ENCODE measurements at regions not wholly inside any gene's neighbourhood (a gene's known extent, or its start where the extent isn't known, plus 50 kb on each side); places are given as distances from the start of the nearest gene placed in this dataset.

- in situ Hi-C loops (cut with MboI; ENCODE audit: low sequenced_read_pairs), result loop anchor here (25.0 kb wide), 1 partner anchor 802 kb away; no protein-coding TSS in a partner anchor
These were observed 58.0 kb upstream of the CDKN3 start for GRCh38 chr14:54338696-54339317.

- in situ Hi-C loops (cut with MboI; ENCODE audit: low sequenced_read_pairs), result loop anchor here (25.0 kb wide), 1 partner anchor 802 kb away; no protein-coding TSS in a partner anchor
These were observed 57.0 kb upstream of the CDKN3 start for GRCh38 chr14:54339771-54340170.

- in situ Hi-C loops (cut with MboI; ENCODE audit: low sequenced_read_pairs), result loop anchor here (25.0 kb wide), 1 partner anchor 806 kb away; no protein-coding TSS in a partner anchor
These were observed 54.0 kb upstream of the CDKN3 start for GRCh38 chr14:54342806-54343205.

DNA sequence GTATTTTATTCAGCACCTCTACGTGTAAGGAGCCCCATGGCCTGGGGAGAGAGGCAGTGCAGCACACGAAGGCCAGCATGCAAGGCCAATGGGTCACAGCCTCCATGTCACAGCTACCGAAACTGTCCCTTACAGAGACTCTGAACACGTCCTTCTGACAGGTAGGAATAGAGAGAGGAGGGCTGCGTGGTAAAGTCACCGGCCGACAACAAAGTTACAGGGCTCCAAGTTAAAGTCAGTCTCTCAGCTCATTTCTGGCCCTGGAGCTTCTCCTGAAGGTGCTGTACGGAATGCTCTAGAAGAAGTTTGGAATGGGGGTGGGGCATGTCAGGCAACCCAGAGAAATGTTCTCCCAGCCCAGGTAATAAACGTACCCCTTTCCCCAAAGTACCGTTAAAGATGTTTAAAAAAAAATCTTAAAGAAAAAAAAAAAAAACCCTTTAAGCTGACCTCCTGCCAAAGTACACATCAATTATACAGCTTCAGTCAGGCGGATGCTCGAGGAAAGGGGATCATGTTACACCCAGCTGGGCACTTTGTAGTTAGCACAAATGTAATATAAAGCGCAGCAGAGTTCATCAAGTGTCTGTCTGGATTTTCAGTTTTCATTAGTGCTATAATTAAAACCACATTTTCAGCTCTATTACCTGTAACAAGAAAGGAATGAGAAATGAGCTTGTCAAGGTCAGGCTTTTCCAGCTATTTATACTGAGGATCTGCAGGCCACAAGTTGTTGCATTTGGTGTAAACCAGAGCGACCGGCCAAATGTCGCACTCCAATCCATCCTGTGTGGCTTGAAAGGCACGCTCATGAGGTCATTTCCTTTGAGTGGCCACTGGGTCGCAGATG lies 53.3 kb upstream of the CDKN3 start:
- in situ Hi-C loops (cut with MboI; ENCODE audit: low sequenced_read_pairs), result loop anchor here (25.0 kb wide), 1 partner anchor 806 kb away; no protein-coding TSS in a partner anchor

- in situ Hi-C loops (cut with MboI; ENCODE audit: low sequenced_read_pairs), result loop anchor here (25.0 kb wide), 1 partner anchor 807 kb away; no protein-coding TSS in a partner anchor
These were observed 52.4 kb upstream of the CDKN3 start for GRCh38 chr14:54344445-54344844.

DNA sequence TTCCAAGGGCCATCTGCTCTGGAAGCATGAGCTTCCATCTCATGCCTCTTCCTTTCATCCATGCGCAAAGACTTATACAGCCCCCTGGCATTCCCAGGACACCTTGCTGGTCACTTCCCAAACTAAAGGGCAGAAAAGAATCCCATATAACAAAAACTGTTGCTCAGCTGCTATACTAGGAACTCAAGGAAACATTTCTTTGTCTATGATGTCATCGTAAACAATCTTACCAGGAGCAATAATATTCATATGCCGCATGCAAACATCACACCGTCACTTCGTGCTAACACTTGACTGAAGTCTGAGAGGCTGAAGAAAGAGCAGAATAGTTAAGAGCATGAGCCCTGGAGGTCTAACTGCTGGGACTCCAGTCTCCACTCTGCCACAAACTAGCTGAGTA lies 50.5 kb upstream of the CDKN3 start:
- in situ Hi-C loops (cut with MboI; ENCODE audit: low sequenced_read_pairs), result loop anchor here (25.0 kb wide), 1 partner anchor 809 kb away; no protein-coding TSS in a partner anchor

All from HL-60/S4 (cell line).